HG03097 (cell line): ENCODE measurements at regions not wholly inside any gene's neighbourhood (a gene's known extent, or its start where the extent isn't known, plus 50 kb on each side); places are given as distances from the start of the nearest gene placed in this dataset.
A peak's percentile ranks its signal among the peaks of the same experiment; 100 is the strongest.
"Not testable (repeated sequence)": the region's sequence is repeated elsewhere in the genome, so short reads cannot be mapped to it uniquely, and the experiment has no call there.

Source experiments
- ATAC-seq: cut with Tn5 transposase; IDR thresholded peaks from one replicate; pipeline ENCODE4 v1.9.1; 2021; ENCODE audit not compliant: unreplicated experiment, low FRiP score

DNA sequence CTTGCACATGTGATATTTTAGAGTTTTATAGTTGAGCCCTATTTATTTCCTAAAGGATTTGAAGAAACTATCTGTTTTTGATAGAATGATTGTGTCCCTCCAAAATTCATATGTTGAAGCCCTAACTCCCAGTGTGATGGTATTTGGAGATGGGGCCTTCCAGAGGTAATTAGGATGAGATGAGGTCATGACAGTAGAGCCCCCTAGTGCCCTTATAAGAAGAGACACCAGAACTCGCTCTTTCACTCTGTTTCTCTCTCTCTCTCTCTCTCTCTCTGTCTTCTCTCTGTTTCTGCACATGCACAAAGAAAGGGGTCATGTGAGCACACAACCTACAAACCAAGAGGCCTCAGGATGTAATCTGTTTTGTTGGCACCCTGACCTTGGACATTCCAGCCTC lies 921.9 kb upstream of the DIAPH2 start:
- ATAC-seq, result no peak

DNA sequence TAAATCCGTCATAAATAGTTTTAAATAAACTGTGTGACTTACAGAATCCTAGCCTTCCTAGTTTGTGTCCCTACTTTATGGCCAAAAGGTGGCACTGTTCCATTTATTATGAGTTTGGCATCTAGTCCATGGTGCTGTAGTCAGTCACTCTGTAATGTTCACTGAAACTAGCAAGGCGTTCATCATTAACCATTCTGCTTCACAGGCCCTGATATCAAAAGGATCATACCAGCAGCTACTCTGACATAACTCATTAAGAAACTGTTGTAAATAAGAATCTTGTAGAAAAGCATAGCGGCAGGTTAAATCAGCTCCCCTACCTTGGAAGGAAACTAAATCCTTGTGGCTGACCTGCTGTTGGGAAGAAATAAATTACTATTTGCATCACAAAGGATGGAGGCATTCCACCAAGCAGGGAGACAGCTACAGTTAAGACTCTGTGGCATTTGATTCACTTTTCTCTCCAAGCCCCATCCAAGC lies 919.6 kb upstream of the DIAPH2 start:
- peak; percentile 73 for ATAC-seq

DNA sequence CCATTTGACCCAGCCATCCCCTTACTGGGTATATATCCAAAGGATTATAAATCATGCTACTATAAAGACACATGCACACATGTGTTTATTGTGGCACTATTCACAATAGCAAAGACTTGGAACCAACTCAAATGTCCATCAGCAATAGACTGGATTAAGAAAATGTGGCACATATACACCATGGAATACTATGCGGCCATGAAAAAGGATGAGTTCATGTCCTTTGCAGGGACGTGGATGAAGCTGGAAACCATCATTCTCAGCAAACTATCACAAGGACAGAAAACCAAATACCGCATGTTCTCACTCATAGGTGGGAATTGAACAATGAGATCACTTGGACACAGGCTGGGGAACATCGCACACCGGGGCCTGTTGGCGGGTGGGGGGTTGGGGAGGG lies 913.4 kb upstream of the DIAPH2 start:
- ATAC-seq, result not testable (repeated sequence)

DNA sequence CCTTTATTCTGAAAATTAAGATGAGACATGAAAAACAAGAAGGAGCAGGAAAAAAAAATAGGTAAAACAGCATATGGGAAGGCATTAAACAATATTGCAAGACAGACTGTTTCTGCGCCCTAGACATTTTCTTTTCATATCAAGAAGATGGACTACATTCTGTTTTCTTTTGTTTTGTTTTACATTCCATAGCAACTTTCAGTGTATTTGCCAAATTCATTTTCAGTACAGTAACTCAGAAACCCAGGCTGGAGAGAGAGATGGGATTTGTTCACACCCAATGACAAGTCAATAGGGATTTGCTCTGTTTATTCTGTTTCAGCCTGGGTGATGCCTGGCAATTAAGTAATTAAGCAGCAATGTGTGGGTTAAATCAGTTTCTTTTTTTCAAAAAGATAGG lies 892.8 kb upstream of the DIAPH2 start:
- ATAC-seq, result no peak

DNA sequence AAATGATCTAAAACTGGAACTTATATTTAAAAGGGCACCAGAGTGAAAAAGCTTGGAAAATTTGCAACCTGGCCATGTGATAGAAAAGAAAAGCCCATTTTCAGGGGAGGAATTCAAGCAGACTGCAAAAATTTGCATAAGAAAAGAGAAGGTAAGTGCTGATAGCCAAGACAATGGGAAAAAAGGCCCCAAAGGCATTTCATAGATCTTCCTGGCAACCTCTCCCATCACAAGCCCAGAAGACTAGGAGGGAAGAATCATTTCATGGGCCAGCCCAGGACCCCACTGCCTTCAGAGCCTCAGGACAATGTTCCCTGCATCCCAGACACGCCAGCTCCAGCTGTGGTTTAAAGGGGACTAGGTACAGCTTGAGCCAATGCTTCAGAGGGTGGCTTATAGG lies 887.3 kb upstream of the DIAPH2 start:
- ATAC-seq, result no peak

DNA sequence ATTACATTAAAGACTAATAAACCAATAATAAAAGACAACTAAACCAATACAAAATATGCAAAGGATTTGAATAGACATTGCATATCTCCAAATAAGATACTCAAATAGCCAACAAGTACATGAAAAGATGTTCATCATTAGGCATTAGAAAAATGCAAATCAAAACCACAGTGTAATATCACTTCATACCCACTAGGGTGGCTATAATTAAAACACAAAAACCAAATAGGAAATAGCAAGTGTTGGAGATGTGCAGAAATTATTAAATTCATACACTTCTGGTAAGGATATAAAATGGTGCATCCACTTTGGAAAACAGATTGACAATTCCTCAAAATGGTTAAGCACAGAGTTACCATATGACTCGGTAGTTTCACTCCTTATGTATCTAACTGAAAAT lies 860.8 kb upstream of the DIAPH2 start:
- ATAC-seq, result no peak

DNA sequence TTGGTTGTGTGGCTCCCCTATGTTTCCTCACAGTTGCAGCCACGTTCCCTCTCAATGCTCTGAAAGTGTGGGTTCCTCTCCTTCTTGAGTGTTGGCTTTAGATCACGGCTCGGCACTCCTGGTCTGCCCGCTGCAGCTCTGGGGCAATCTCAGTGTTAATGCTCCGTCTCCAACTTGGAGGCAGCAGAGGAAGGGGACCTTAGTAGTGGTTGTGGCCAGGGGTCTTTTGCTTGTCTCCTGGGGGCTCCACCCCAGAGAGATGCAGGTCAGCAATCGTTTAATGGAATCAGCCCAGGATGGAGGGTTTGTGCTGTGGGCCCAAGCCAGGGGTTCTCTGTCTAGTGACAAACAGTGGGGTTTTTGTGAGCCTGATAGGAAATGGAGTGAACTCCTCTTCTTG lies 849.4 kb upstream of the DIAPH2 start:
- no peak for ATAC-seq

DNA sequence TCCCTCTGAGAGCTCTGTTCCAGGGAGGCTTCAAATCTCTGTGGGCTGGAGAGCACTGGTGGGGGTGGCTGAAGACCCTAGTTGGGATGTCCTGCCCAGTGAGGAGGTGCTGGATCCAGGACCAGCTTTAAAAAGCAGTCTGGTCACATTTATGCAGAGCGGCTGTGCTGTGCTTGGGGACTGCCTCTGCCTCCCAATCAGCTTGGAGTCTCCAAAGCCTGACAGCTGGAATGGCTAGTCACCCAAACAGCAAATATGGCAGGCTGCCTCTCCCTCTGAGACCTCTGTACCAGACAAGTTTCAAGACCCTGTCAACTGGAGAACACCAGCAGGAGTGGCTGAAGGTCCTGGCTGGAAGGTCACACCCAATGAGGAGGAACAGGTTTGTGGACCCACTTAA lies 848.1 kb upstream of the DIAPH2 start:
- no peak for ATAC-seq

DNA sequence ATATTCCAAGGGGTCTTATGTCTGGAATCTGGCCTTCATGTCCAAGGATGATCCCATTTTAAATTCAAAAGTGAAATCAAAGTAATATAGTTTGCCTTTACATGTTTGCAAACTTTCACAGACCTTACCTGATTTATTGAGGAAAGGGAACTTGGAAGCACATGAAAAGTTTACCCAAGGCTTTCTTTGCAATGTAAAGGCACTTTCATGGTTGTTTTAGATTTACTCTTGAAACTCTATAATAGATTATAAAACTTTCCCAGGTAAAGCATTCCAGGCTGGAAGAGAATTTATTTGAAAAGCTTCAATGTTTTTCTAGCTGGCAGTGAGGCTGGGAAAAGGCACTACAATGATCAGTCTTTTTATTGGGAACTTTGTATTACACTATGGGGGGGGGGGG lies 842.8 kb upstream of the DIAPH2 start:
- ATAC-seq, result no peak

DNA sequence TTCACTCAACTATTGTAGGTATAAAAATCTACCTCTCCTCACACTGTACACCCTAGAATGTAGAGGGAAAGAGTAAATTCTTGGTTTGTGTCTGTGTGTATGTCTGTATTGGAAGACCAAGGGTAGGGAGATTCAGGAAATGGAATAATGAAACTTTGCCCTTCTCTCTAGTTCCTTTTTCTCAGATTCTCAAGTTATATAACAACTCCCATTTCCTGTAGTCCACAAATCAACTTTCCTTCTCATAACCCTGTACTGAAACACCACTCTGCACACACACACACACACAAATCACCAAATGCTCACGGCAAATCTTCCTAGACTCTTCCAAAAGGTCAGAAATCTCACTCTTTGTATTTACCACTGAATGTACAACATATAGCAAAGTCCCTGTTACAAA lies 824.5 kb upstream of the DIAPH2 start:
- ATAC-seq, result no peak

DNA sequence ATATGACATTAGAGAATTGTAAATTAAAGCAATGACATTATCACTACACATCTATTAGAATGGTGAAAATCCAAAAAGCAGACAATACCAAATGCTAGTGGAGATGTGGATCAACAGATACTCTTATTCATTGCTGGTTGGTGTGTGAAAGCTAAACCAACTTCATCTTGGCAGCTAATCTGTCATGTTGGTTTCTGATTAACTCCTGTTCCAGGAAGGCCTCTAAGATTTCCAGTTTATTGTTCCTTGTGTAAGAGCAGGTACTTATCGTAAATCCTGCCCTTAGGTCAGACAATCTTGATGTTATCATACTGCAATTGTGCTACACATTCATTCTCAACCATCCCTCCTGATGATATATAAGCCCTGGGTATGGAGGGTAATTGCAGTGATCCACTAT lies 809.0 kb upstream of the DIAPH2 start:
- ATAC-seq, result no peak

DNA sequence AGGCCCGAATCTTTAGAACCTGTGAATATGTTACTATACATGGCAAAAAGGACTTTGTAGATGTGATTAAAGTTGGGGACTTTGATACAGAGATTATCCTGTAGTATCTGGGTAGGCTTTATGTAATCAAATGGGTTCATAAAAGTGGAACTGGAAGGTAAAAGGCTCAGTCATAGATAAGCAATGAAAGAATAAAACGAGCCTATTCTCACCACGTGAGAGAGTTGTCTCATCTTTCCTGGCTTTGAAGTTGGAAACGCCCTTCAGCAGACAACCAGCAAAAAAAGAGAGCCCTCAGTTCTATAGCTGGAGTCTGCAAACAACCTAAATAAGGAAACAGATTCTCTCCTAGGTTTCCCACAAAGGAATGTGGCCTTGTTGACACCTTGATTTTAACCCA lies 805.8 kb upstream of the DIAPH2 start:
- ATAC-seq, result no peak

DNA sequence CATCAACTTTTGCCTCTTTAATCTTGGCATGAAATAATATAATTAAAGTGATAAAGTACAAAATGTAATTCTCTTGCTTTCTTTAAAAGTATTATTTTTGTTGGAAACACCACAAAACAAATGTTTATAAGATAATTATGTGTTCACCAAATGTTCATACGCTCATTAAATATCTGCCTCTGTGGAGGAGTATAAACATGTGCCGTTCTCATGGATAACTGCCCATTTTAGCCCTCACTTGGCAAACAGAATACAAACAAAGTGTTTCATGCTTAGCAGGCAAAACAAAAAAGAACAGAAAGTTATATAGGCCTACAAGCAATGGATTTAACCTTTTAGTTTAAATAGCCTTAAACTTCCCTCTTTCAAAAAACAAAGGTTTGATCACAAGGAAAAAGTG lies 800.5 kb upstream of the DIAPH2 start:
- ATAC-seq, result no peak

DNA sequence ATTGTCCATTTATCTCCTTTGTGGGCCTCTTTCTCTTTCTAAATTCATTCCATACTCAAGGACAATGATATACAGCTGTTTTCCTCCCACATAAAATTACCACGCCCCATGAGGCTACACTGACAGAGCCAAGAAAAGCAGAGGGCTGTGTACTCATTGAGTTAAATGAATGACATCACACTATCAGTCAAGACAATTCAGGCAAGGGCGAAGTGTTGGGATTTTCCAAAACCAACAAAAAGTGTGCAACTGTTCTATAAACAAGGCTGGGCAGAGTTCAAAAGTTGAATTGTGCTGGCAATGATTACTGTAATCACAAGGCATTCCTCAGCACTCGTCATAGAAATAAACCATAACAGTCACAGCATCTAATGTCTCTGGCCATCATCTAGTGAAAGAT lies 799.6 kb upstream of the DIAPH2 start:
- no peak for ATAC-seq

DNA sequence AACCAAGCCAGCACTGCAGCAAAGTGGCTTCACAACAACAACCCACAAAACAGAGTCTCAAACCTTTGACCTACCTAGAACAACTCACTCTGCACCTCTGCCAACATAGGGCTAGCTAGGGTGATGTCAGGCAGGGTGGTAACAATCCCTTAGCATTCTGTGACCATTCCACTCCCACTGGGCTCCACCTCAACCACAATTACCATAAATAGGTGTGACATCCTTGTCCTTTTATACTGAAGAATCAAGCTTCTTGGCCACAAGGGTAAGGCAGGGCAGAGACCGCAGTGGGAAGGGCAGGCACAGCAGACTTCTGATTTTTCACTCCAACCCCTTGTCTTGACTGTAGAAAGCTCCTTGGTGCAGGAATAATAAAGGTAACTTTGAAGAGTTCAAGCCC lies 795.4 kb upstream of the DIAPH2 start:
- ATAC-seq, result no peak

DNA sequence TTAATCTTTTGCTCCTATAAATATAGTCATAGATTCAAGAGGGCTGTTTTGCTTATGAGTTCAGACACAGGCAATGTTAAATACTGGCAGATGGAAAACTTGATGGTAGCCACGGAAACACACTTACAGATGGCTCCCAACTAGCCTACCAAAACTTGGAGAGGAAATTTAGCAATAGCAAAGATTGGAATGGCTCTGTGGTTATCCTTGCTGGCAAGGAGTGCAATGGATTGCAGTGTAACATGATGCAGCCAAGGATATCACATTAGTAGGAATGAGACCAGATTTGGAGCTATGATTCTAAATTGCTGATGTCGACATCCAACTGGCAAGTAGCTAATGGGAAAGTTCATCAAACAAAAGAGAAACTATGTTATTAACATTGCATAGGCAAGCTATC lies 791.0 kb upstream of the DIAPH2 start:
- ATAC-seq, result no peak

DNA sequence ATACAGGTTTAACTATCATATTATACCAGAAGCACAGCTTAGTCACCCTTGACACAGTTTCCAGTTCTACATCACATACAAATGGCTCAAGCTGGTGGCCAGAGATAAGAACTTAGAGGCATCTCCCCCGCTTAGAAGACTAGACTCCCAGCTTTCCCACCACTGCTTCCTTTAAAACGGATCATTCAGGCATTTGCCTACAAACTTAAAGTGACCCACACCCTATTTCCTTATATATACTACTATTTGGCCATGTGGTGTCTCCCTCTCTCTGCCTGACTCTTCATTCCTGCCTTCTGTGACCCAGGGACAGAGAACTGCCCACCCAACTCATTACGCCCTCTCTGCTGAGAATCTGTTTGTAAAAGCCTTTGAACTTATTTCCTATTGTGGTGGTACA lies 781.2 kb upstream of the DIAPH2 start:
- no peak for ATAC-seq

DNA sequence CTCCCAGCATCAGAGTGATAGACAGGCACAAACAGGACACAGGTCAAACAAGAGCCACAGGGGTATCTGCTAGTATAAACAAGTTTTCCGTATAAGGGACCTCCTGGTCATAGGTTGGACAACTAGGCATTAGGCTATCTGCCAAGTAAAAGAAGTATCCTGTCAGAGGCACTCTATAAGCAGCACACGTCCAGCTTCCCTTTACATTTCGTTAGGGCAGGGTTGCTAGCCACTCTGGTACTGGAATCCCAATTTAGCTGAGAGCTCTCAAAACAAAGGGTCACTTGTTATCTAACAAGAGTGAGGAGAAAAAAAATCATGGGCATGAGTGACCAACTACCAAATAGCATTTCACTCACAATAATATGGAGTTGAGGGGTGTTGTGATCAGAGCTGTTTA lies 780.7 kb upstream of the DIAPH2 start:
- no peak for ATAC-seq

DNA sequence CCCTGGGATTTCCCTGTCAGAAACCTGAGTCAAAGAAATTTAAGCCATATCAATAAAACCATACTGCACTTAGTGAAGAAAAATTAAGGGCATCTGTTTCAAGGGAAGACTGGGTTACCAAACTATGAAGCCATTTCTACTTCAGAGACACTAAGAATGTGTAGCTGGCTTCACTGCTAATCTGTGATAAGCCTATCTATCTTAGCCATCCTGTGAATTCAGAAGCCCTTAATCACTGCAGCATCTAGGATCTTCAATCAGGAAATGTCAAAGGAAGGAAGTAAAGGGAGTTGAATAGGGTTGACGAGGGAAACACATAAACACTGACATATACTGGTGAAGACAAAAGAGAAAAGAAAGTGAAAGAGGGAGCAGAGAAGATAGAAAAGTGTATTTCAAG lies 777.6 kb upstream of the DIAPH2 start:
- ATAC-seq, result no peak

DNA sequence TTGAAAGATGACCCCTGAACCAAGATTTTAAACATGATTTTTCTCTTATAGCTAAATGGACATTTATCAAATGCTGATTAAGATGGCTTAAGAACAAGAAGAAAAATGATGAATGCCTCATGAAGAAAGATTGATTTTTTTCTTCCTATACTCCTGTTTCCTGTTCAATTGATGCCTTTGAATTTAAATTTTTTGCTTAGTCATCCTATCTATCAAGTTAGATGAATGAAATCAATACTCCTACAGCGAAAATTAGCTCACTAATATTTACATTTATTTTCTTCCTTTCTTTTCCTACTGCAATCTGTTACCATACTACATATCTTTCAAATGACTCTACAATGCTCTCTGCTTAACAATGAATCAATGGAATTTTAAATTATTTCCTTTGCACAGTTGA lies 773.6 kb upstream of the DIAPH2 start:
- no peak for ATAC-seq

DNA sequence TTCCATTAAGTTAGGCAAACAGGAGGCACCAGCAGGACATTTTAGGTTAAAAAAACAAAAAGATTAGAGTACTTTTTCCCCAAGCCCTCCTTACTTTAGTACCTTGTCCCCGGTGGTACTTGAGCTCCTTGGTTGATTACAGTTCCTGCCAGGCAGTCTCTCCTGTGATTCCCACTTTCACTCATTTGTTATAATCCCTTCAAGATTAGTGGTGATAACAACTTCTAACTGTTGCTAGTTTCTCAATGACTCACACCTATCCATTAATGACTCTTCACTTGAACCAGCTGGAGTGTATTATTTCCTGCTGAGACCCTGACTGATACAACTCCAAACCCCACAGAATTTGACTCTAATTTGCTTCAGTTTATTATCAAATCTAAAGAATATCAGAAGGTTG lies 765.0 kb upstream of the DIAPH2 start:
- ATAC-seq, result no peak

DNA sequence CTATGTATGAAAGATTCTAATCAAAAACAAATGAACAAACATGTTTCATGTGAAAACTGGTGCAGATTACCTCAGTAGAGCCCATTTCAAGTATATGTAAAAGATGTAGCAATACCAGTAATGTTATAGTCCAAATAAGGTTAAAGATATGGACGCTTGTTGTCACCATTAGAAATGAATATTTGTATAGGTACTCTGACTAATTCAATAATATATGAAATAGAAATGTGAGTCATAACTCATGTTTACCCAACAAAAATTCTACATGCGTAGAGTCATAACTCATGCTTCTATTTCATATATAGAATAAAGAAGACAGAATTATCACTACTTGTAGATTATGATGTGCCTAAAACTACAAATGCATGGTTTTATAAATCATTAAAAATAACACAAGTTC lies 739.1 kb upstream of the DIAPH2 start:
- ATAC-seq, result no peak

DNA sequence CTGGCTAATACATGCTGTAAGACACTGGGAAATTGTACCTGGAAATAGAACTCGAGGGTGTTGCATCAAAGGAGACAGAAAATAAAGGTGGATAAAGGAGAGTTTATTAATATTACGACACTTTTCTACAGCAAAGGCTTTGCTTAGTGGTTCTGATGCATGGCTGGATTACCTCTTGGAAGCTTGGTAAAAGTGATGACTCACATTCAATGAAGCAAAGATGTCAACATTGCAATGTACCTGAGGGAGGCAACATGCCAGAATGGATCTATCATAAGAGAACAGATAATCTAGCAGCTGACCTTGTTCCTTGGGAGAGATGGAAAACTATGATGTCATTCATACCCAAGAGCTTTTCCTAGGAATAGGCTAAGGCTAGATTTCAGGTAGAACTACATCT lies 735.1 kb upstream of the DIAPH2 start:
- ATAC-seq, result no peak

DNA sequence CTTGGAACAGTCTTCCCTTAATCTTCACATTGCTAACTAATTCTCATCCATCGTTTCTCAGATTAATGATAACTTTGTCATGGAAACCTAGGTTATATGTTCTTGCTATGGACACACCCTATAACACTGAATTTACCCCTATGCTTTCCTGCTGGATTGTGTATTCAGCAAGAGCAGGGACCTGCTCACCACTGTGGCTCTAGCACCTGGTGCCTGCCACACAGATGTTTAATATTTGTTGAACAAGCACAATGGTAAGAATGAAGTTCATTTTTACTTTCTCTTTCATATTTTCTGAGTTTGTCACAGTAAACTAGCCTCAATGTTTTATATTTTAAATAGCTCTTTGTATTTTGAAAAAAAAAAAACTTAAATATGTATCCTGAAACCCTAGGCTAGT lies 734.0 kb upstream of the DIAPH2 start:
- no peak for ATAC-seq
